ENCODE measurements at regions not wholly inside any gene's neighbourhood (a gene's known extent, or its start where the extent isn't known, plus 50 kb on each side); places are given as distances from the start of the nearest gene placed in this dataset.
"Not testable (repeated sequence)": the region's sequence is repeated elsewhere in the genome, so short reads cannot be mapped to it uniquely, and the experiment has no call there.

DNA sequence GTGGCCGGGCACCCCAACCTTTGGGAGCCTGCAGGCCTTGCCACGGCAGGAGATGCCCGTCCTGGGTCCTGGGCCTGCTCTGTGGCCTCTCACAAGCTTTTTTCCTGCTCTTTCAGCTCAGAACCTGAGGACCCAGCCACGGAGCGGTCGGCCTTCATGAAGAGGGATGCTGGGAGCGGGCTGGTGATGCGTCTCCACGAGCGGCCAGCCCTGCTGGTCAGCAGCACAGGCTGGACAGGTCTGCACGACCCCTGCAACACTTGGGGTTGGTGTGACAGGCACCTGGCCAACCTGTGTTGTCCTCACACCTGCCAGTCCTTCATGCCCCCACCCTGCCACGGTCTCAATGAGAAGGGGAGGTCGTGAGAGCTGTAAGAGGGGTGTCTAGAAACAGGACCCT lies 170.0 kb downstream of the ADRA2C start:
- no peak for TF ChIP-seq SUZ12 (IDR thresholded peaks at IDR 0.05; ENCODE audit: extremely low read depth, insufficient read depth, insufficient read length)
- TF ChIP-seq YY1 (IDR thresholded peaks at IDR 0.05; ENCODE audit: insufficient read depth, insufficient read length), result no peak
- no peak for TF ChIP-seq ZNF274 (IDR thresholded peaks at IDR 0.05; ENCODE audit: low read depth, low read length)
- Histone ChIP-seq H3K4me1 (ENCODE audit: insufficient read depth, insufficient read length) (peaks cover 4% of the 10 kb centered on the region), H3K9me3 (ENCODE audit: insufficient read depth, low read length) (peaks cover 3% of the 10 kb centered on the region; the same call in 1 of the 2 replicates), H3K36me3 (ENCODE audit: insufficient read depth, insufficient read length, low read length) (peaks cover 2% of the 10 kb centered on the region), H3K27me3 (ENCODE audit: insufficient read depth, insufficient read length) (no peaks in the 10 kb centered on the region), H3K4me3 (ENCODE audit: insufficient read length, low read depth) (no peak overlapping the region), H3K9ac (ENCODE audit: insufficient read length, low read depth) (no peak overlapping the region)
- DNase-seq (ENCODE audit: low read depth, low spot score), result no peak

DNA sequence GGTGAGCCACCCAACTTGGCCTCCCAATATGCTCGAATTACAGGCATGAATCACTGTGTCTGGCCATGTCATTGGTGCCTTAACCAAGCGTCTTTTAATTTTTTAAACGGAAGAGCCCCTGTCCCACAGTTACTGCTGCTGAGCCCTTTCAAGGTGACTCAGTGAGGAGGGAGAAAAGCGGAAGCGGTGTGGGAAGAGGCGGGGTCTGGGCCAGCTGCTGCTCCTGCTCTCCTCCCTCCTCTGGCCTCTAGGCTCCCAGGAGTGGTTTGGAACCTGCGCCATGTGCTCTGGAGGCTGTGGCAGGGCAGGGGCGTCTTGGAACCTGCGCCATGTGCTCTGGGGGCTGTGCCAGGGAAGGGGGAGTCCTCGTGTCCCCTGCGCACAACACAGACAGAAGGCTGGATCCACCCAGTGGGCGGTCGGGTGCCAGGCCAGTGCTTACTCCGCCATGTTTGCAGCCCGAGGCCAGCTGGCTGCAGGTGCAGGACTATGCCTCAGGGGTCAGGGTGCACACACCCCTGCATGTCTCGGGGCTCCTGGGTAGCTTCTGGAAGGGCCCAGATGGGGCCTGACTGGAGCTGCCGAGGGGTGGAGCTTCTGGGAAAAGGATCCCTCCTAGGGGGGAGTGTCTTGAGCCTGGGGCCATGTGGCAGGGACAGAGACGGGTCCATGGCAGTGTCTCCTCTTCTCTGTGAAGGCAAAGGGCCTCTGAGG lies 171.8 kb downstream of the ADRA2C start:
- not testable (repeated sequence) for H3K4me3 ChIP-seq (ENCODE audit: insufficient read length, low read depth); DNase-seq (ENCODE audit: low read depth, low spot score); H3K27me3 ChIP-seq (ENCODE audit: insufficient read depth, insufficient read length); H3K4me1 ChIP-seq (ENCODE audit: insufficient read depth, insufficient read length); H3K36me3 ChIP-seq (ENCODE audit: insufficient read depth, insufficient read length, low read length); H3K9ac ChIP-seq (ENCODE audit: insufficient read length, low read depth); H3K9me3 ChIP-seq (ENCODE audit: insufficient read depth, low read length)

DNA sequence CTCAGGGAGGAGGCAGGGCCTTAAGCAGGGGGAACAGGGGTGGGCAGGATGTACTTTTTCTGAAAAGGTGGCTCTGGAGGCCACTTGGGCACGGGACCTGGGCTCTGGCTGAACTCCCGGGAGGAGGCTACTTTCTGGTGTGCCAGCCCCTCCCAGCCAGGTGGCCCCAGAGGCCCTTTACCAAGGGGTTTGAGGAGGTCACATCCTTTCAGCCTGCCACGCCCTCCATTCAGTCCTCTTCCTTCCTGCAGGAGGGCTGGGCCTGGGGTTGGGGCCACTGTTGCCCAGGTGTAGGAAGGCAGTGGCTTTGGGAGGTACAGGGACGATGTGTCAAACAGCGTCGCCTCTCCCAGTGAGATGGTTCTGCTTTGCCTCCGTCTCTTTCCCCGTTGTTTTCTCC lies 172.5 kb downstream of the ADRA2C start:
- H3K27me3 ChIP-seq (ENCODE audit: insufficient read depth, insufficient read length); H3K9me3 ChIP-seq (ENCODE audit: insufficient read depth, low read length); H3K4me1 ChIP-seq (ENCODE audit: insufficient read depth, insufficient read length); H3K36me3 ChIP-seq (ENCODE audit: insufficient read depth, insufficient read length, low read length); H3K4me3 ChIP-seq (ENCODE audit: insufficient read length, low read depth); DNase-seq (ENCODE audit: low read depth, low spot score): not testable (repeated sequence)
- peak overlapping the region; percentile 42 for H3K9ac ChIP-seq (ENCODE audit: insufficient read length, low read depth)

DNA sequence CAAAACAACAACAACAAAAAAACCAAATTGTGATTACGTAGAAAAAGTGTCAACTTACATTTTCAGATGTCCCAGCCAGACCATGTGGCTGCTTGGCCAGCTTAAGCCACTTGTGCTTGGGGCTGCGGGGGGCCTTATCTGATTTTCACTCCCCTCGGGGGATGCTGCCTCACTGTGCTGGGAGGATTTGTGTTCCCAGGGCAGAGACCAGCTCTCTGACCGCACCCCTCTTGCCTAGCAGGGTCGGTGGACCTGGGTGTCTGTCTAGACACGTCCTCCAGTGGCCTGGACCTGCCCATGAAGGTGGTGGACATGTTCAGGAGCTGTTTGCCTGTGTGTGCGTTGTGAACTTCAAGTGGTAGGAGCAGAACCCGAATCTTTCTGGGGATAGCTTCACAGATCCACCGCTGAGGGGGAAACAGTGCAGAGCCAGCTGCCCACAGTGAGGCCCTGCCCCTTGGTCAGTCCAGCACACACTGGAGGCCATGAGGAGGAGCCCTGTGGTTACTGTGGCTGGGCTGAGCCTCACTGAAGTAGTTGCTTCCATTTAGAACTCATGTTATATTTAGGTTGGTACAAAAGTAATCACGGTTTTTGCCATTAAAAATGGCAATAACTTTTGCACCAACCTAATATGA lies 173.9 kb downstream of the ADRA2C start:
- not testable (repeated sequence) for H3K9ac ChIP-seq (ENCODE audit: insufficient read length, low read depth); H3K4me3 ChIP-seq (ENCODE audit: insufficient read length, low read depth); DNase-seq (ENCODE audit: low read depth, low spot score); H3K36me3 ChIP-seq (ENCODE audit: insufficient read depth, insufficient read length, low read length); H3K9me3 ChIP-seq (ENCODE audit: insufficient read depth, low read length); H3K4me1 ChIP-seq (ENCODE audit: insufficient read depth, insufficient read length); H3K27me3 ChIP-seq (ENCODE audit: insufficient read depth, insufficient read length)

DNA sequence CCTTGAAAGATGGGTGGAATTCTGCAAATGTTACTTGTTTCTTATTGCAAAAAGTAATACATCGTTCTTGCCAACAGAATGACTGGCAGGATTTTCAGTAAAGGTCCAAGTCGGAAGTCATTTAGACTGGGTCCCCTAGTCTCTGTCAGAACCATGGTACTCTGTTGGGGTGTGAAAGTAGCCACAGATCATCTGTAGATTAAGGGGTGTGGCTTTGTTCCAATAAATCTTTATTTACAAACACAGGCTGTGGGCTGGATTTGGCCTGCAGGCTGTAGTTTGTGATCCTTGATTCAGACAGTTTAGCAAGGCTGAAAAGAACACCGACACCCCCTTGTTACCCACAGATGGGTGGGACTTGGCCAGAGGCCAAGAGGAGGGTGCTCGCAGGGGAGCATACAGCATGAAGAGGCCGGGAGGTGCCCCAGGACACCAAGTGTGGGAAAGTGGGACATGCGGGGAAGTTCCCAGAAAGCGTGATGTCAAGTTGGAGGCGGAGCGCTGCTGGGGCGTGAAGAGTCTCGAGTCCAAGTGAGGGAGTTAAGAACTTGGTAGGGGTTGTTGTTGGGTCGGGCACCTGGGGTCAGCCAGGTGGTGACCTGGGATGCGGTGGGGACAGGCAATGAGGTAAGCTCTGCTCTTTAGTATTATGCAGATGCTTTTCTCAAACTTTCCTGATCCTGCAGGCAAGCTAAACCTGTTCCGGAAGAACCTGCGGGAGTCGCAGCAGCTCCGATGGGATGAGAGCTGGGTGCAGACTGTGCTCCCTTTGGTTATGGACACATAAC lies 175.7 kb downstream of the ADRA2C start:
- DNase-seq (ENCODE audit: low read depth, low spot score); H3K27me3 ChIP-seq (ENCODE audit: insufficient read depth, insufficient read length); H3K4me1 ChIP-seq (ENCODE audit: insufficient read depth, insufficient read length); H3K9ac ChIP-seq (ENCODE audit: insufficient read length, low read depth); H3K4me3 ChIP-seq (ENCODE audit: insufficient read length, low read depth); H3K9me3 ChIP-seq (ENCODE audit: insufficient read depth, low read length): not testable (repeated sequence)
- peaks cover 11% of the 10 kb centered on the region for H3K36me3 ChIP-seq (ENCODE audit: insufficient read depth, insufficient read length, low read length)

DNA sequence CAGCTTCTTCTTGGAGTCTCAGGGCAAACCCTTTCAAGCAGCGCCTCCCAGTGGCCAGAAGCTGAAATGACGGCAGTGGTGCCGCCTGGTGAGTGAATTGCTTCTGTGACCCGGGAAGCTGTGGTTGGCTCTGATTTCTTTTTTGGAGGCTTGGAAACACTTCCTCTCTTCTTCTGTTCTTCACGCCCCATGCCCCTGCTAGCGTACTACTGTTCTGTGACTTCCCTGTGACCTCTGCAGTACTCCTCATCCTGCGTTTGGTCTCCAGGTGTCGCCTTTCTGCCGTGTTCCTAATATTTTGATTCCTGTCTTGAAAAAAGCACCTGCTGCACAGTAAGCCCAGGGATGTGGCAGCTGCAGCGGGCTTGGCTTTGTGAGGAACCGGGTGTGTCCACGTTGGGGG lies 176.4 kb downstream of the ADRA2C start:
- not testable (repeated sequence) for H3K4me3 ChIP-seq (ENCODE audit: insufficient read length, low read depth); H3K9me3 ChIP-seq (ENCODE audit: insufficient read depth, low read length); H3K27me3 ChIP-seq (ENCODE audit: insufficient read depth, insufficient read length); H3K9ac ChIP-seq (ENCODE audit: insufficient read length, low read depth); H3K4me1 ChIP-seq (ENCODE audit: insufficient read depth, insufficient read length)
- DNase-seq (ENCODE audit: low read depth, low spot score), result peak; percentile 43
- H3K36me3 ChIP-seq (ENCODE audit: insufficient read depth, insufficient read length, low read length), result peaks cover 18% of the 10 kb centered on the region

DNA sequence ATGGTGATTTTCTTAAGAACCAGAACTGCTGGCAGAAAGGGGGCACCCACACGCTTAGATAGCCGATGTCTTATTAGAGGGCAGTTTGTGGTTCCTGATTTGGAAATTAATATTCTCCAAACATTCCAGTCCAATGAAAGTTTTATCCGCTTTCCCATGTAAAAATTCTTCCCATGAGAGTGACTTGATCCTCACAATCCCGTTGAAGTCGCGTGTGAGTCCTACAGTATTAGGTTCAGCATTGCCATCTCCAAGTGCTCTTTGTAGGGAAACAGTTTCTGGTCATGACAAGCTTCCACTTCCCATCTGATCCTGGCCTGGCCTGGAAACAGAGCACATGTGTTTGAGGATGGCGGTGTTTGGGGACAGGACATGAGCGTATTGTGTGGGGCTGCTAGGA lies 176.9 kb downstream of the ADRA2C start:
- H3K4me1 ChIP-seq (ENCODE audit: insufficient read depth, insufficient read length); H3K9ac ChIP-seq (ENCODE audit: insufficient read length, low read depth); H3K27me3 ChIP-seq (ENCODE audit: insufficient read depth, insufficient read length); H3K4me3 ChIP-seq (ENCODE audit: insufficient read length, low read depth); DNase-seq (ENCODE audit: low read depth, low spot score); H3K9me3 ChIP-seq (ENCODE audit: insufficient read depth, low read length): not testable (repeated sequence)
- H3K36me3 ChIP-seq (ENCODE audit: insufficient read depth, insufficient read length, low read length), result peaks cover 22% of the 10 kb centered on the region

Measured in NT2/D1 (cell line).